ENCODE measurements at regions not wholly inside any gene's neighbourhood (a gene's known extent, or its start where the extent isn't known, plus 50 kb on each side); places are given as distances from the start of the nearest gene placed in this dataset.
A peak's percentile ranks its signal among the peaks of the same experiment; 100 is the strongest.

DNA sequence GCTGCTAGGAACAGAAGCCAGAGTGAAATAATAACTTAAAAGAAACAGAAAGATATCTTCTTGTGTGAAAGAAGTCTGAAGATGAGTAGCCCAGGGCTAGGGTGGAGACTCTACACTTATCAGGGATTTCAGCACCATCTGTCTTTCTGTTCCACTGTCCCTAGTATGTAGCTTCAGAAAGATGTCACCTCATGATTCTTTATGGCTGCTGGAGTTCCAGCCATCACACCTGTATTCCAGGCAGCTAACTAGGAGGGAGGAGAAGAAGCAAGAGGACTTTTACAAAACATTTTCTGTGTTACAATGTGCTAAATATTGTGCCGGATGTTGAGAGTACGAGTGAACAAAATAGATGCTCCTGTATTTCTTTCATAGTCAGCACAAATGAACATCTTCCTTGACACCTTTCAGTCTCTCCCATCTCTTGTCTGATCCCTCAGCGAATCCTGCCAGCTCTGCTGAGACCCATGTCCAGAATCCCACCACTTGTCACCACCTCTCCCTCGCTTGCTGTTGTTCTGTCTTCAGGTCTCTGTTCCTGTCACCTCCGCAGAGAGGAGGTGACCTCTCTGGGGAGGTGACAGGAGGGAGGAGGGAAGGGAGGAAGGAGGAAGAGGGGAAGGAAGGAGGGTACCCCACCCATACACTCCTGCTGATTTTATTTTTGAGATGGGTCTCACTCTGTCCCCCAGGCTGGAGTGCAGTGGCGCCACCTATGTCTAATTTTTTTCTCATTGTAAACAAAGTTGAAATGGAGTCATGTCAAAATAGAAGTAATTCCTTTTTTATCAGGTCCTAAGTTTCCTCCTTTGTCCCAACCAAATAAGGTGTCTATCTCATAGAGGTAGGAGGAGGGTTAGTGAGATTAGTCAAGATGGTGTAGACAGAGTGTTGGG is 188.9 kb downstream of the TFAP2C start:
- H3K27ac Mint-ChIP-seq: no peak overlapping the region
- TF ChIP-seq, protein P1, sequence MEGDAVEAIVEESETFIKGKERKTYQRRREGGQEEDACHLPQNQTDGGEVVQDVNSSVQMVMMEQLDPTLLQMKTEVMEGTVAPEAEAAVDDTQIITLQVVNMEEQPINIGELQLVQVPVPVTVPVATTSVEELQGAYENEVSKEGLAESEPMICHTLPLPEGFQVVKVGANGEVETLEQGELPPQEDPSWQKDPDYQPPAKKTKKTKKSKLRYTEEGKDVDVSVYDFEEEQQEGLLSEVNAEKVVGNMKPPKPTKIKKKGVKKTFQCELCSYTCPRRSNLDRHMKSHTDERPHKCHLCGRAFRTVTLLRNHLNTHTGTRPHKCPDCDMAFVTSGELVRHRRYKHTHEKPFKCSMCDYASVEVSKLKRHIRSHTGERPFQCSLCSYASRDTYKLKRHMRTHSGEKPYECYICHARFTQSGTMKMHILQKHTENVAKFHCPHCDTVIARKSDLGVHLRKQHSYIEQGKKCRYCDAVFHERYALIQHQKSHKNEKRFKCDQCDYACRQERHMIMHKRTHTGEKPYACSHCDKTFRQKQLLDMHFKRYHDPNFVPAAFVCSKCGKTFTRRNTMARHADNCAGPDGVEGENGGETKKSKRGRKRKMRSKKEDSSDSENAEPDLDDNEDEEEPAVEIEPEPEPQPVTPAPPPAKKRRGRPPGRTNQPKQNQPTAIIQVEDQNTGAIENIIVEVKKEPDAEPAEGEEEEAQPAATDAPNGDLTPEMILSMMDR (IDR thresholded peaks at IDR 0.05; ENCODE audit: unreplicated experiment in 3 of 3): no peak
- H3K36me3 Mint-ChIP-seq (ENCODE audit: low read depth): no peaks in the 10 kb centered on the region
- H3K9me3 Mint-ChIP-seq: no peaks in the 10 kb centered on the region
- peaks cover 25% of the 10 kb centered on the region for H3K27me3 Mint-ChIP-seq (ENCODE audit: low read depth)
- H3K4me3 Mint-ChIP-seq: no peak overlapping the region
- no peaks in the 10 kb centered on the region for H3K4me1 Mint-ChIP-seq

- H3K27ac Mint-ChIP-seq: no peak overlapping the region
- TF ChIP-seq, protein P1 (IDR thresholded peaks at IDR 0.05; ENCODE audit: unreplicated experiment in 3 of 3): no peak
- no peaks in the 10 kb centered on the region for H3K9me3 Mint-ChIP-seq
- H3K4me3 Mint-ChIP-seq: no peak overlapping the region
- peaks cover 21% of the 10 kb centered on the region for H3K27me3 Mint-ChIP-seq (ENCODE audit: low read depth)
- no peaks in the 10 kb centered on the region for H3K36me3 Mint-ChIP-seq (ENCODE audit: low read depth)
- H3K4me1 Mint-ChIP-seq: no peaks in the 10 kb centered on the region
Observed at GRCh38 chr20:56820984-56821383, 191.9 kb downstream of the TFAP2C start.

GRCh38 chr20:56826306-56826704 is 197.2 kb downstream of the TFAP2C start:
- Mint-ChIP-seq H3K27me3 (ENCODE audit: low read depth) (peaks cover 57% of the 10 kb centered on the region), H3K27ac (peak overlapping the region in 1 of 3 experiments; percentile 58), H3K9me3 (no peaks in the 10 kb centered on the region), H3K4me1 (no peaks in the 10 kb centered on the region), H3K4me3 (peak overlapping the region in 1 of 3 experiments; percentile 7), H3K36me3 (ENCODE audit: low read depth) (no peaks in the 10 kb centered on the region)
- TF ChIP-seq, protein P1 (IDR thresholded peaks at IDR 0.05; ENCODE audit: unreplicated experiment in 3 of 3): no peak

DNA sequence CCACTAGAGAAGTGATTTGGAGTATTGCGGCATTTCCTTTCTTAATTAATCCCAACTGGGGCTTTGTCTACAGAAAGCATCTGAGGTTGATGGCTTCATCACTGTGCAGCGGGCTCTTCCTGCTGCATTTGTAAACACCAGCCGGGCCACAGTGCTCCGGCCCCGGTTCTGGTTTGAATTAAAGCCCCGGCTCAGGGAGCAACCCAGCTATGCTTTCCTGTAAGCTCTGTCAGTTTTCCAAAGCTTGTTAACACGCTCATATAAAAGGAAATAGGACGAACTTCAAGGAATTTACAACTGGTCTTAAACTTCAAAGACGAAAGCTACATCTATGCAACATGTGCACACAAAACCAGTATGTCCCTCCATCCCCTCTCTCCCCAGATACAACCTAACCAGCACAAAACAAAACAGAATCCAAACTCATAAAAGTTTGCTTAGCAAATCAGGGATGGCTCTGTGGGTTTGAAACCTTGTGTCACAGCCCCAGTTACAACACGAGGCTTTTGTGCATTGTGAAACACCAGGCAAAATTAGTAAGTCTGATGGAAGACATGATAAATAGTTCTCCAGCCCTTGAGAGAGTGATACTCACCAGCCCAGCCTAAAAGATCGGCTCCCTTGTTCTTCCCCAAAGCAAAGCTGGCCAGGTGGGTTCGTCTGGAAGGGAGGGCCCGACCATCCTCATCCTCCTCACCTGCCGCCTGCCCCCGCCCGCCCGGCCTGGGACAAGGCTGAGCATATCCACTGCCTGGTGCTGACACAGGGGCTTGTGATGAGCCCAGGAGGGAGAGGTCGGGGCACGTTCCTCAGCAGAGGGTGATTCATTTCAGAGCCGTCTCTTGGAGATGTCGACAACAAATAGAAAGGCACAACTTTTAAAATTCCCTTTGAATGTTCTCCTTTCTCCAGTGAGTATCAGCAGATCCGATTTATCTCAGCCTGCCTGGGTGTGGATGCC is 197.9 kb downstream of the TFAP2C start:
- Mint-ChIP-seq H3K27ac (peak overlapping the region in 1 of 3 experiments; percentile 58), H3K27me3 (ENCODE audit: low read depth) (peaks cover 64% of the 10 kb centered on the region), H3K4me1 (no peaks in the 10 kb centered on the region), H3K9me3 (no peaks in the 10 kb centered on the region), H3K36me3 (ENCODE audit: low read depth) (no peaks in the 10 kb centered on the region), H3K4me3 (peak overlapping the region in 1 of 3 experiments; percentile 7)
- TF ChIP-seq, protein P1 (IDR thresholded peaks at IDR 0.05; ENCODE audit: unreplicated experiment in 3 of 3): no peak

DNA sequence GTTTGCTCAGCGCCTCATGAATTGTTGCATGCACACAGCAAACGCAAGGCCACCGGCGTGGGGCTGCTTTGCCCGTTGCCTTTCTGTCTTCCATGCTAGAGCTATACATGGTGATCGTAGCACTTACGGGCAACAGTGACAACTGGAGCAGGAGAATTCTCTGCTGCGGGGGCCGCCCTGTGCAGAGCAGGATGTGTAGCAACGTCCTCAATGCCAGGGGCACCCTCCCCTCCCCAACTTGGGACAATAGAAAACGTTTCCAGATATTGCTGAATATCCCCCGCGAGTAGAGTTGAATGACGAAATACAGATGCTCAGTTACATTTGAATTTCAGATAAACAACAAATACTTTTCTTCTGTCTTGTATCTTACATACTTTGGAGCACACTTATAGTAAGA is 198.7 kb downstream of the TFAP2C start:
- TF ChIP-seq, protein P1 (IDR thresholded peaks at IDR 0.05; ENCODE audit: unreplicated experiment in 3 of 3): no peak
- Mint-ChIP-seq H3K4me3 (no peak overlapping the region), H3K27ac (no peak overlapping the region), H3K4me1 (no peaks in the 10 kb centered on the region), H3K9me3 (no peaks in the 10 kb centered on the region), H3K27me3 (ENCODE audit: low read depth) (peaks cover 64% of the 10 kb centered on the region), H3K36me3 (ENCODE audit: low read depth) (no peaks in the 10 kb centered on the region)

All from nephron (organoid).